Activated CD4-positive, alpha-beta memory T cell treated with anti-CD3 and anti-CD28 coated beads, Interleukin-2, amount 10 ng/mL, durations not matched to agents 7 days and 5 days (primary cell): ENCODE measurements at regions not wholly inside any gene's neighbourhood (a gene's known extent, or its start where the extent isn't known, plus 50 kb on each side); places are given as distances from the start of the nearest gene placed in this dataset.
"Not testable (repeated sequence)": the region's sequence is repeated elsewhere in the genome, so short reads cannot be mapped to it uniquely, and the experiment has no call there.

ENCODE experiments used
- CTCF ChIA-PET: fragments of 350-600 bp; sonication (Branson Sonifier 250); formaldehyde crosslinking; loops from one replicate; lab custom pipeline; 2021; ENCODE audit warnings: antibody characterized with exemption, inconsistent platforms; lab: Charles Lee
- POLR2A ChIA-PET: fragments of 350-600 bp; sonication (Branson Sonifier 250); formaldehyde crosslinking; loops from one replicate; lab custom pipeline; 2021; ENCODE audit warnings: antibody characterized with exemption; lab: Charles Lee
- DNase-seq: peaks from one replicate; pipeline ENCODE4 v3.0.0-alpha.2; 2020
- H3K27ac Mint-ChIP-seq: one replicate; pipeline ENCODE4 v1.8.0; 2021; ENCODE audit warnings: mild to moderate bottlenecking, mixed read lengths
- H3K27me3 Mint-ChIP-seq: one replicate; pipeline ENCODE4 v1.8.0; 2021; ENCODE audit warnings: mixed read lengths
- H3K36me3 Mint-ChIP-seq: one replicate; pipeline ENCODE4 v1.8.0; 2021; ENCODE audit warnings: low read depth, mixed read lengths
- H3K4me1 Mint-ChIP-seq: one replicate; pipeline ENCODE4 v1.8.0; 2021; ENCODE audit warnings: mixed read lengths
- H3K4me3 Mint-ChIP-seq: one replicate; pipeline ENCODE4 v1.8.0; 2021; ENCODE audit warnings: mild to moderate bottlenecking, mixed read lengths
- H3K9me3 Mint-ChIP-seq: one replicate; pipeline ENCODE4 v1.8.0; 2021; ENCODE audit warnings: mixed read lengths

GRCh38 chr5:18457255-18457654 lies 823.0 kb downstream of the TAF11L14 start:
- Mint-ChIP-seq H3K27me3 (no peaks in the 10 kb centered on the region), H3K4me1 (no peaks in the 10 kb centered on the region), H3K9me3 (no peaks in the 10 kb centered on the region), H3K36me3 (no peaks in the 10 kb centered on the region), H3K27ac (no peak overlapping the region), H3K4me3 (no peak overlapping the region)
- ChIA-PET CTCF (no interaction called here), POLR2A (no interaction called here)
- DNase-seq: no peak

DNA sequence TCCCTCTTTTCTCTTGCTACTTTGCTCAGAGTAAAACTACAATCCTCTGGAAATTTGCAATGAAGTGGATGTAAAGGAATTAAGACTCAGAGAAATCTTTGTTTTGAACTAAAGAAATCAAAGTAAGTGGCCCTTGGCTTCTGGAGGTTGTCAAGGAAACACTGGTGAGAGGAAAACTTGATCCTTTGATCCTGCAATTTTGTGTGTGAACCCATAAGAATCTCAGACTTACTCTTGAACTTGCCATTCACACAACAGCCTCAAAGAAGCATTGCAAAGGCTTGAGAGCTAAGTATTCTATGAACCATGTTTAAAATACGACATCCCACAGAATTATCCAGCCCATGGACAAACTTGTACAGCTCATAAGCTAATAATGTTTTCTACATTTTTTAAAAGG lies 827.5 kb downstream of the TAF11L14 start:
- Mint-ChIP-seq H3K36me3 (no peaks in the 10 kb centered on the region), H3K9me3 (no peaks in the 10 kb centered on the region), H3K4me1 (no peaks in the 10 kb centered on the region), H3K27ac (no peak overlapping the region), H3K27me3 (no peaks in the 10 kb centered on the region), H3K4me3 (no peak overlapping the region)
- POLR2A ChIA-PET: no interaction called here
- DNase-seq: no peak
- CTCF ChIA-PET: no interaction called here

DNA sequence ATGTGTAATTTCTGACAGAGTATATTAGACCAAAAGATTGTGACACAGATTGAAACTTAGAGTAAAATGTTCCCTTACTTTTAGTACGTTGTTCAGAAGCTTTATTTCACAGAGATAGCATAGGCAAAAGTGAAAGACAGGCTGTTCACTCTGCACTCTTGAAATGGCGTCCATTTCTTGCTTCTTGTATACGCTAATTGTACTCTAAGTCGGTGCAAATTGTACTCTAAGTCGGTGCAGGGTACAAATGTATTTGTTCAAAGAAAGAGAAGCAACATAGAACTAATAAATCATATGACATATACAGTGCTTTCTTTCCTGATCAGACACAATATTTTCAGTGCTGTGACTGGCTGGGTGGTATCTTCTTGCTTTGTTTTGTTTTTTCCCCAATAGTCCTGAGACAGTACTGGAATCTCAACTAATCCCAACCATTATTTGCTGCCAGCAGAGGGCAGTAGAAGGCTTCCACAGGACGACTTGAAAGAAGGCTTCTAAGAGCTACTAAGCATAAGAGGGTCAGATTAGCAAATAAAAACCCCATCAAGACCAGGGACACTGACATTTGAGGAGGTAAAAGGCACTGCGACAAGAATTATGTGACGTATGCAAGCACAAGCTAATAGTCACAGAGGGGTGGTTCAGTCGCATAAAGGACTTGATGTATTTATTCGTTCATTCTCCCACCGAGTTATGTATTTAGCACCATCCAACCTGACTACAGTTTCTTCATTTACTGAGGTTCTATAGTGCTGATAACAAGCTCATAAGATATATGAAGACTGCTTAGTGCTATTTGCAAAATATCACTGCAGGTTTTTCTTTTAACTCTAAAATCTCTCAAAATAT lies 831.8 kb downstream of the TAF11L14 start:
- ChIA-PET POLR2A (no interaction called here), CTCF (no interaction called here)

GRCh38 chr5:18466731-18467130 lies 832.5 kb downstream of the TAF11L14 start:
- ChIA-PET CTCF (no interaction called here), POLR2A (no interaction called here)
- DNase-seq: no peak
- peaks cover 5% of the 10 kb centered on the region for H3K9me3 Mint-ChIP-seq
- no peak overlapping the region for H3K27ac Mint-ChIP-seq
- H3K36me3 Mint-ChIP-seq: no peaks in the 10 kb centered on the region
- H3K27me3 Mint-ChIP-seq: no peaks in the 10 kb centered on the region
- H3K4me1 Mint-ChIP-seq: no peaks in the 10 kb centered on the region
- H3K4me3 Mint-ChIP-seq: no peak overlapping the region

More for the DNA sequence above, 831.8 kb downstream of the TAF11L14 start:
- H3K9me3 Mint-ChIP-seq: no peaks in the 10 kb centered on the region
- H3K27ac Mint-ChIP-seq: no peak overlapping the region
- no peaks in the 10 kb centered on the region for H3K27me3 Mint-ChIP-seq
- no peak overlapping the region for H3K4me3 Mint-ChIP-seq
- peak; percentile 34 for DNase-seq
- no peaks in the 10 kb centered on the region for H3K36me3 Mint-ChIP-seq
- no peaks in the 10 kb centered on the region for H3K4me1 Mint-ChIP-seq

- POLR2A ChIA-PET, DNase-seq, H3K9me3 Mint-ChIP-seq, H3K27ac Mint-ChIP-seq, H3K4me3 Mint-ChIP-seq, H3K4me1 Mint-ChIP-seq, H3K36me3 Mint-ChIP-seq, H3K27me3 Mint-ChIP-seq, CTCF ChIA-PET: not testable (repeated sequence)
Measured at GRCh38 chr5:18471791-18472190, 837.5 kb downstream of the TAF11L14 start.

DNA sequence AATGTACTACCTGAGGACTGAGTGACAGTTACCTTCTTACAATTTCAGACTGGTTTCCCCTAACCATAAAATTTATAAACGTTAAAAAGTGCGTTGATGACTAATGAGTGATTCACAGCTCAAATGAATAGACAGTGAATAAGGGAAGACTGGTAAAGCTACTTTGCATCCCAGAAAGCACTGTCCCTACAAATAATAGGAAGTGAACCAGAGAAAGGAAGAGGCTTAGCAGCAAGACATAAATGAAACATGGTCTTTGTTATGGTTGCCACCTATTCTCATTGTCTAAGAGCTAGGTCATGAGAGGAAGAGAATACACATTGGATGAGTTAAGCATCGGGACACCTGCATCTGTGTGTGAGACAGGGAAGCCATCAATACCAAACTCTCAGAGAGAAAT lies 849.2 kb downstream of the TAF11L14 start:
- no peaks in the 10 kb centered on the region for H3K9me3 Mint-ChIP-seq
- no peak overlapping the region for H3K27ac Mint-ChIP-seq
- ChIA-PET POLR2A (no interaction called here), CTCF (no interaction called here)
- H3K27me3 Mint-ChIP-seq: no peaks in the 10 kb centered on the region
- H3K36me3 Mint-ChIP-seq: no peaks in the 10 kb centered on the region
- no peak overlapping the region for H3K4me3 Mint-ChIP-seq
- H3K4me1 Mint-ChIP-seq: no peaks in the 10 kb centered on the region
- DNase-seq: no peak

GRCh38 chr5:18487928-18488480 lies 853.7 kb downstream of the TAF11L14 start:
- H3K9me3 Mint-ChIP-seq: no peaks in the 10 kb centered on the region
- ChIA-PET POLR2A (no interaction called here), CTCF (no interaction called here)
- no peaks in the 10 kb centered on the region for H3K4me1 Mint-ChIP-seq
- no peak overlapping the region for H3K27ac Mint-ChIP-seq
- no peak overlapping the region for H3K4me3 Mint-ChIP-seq
- no peaks in the 10 kb centered on the region for H3K36me3 Mint-ChIP-seq
- DNase-seq: no peak
- no peaks in the 10 kb centered on the region for H3K27me3 Mint-ChIP-seq

- Mint-ChIP-seq H3K9me3 (no peaks in the 10 kb centered on the region), H3K4me1 (no peaks in the 10 kb centered on the region), H3K27ac (no peak overlapping the region), H3K4me3 (no peak overlapping the region), H3K27me3 (no peaks in the 10 kb centered on the region), H3K36me3 (no peaks in the 10 kb centered on the region)
- CTCF ChIA-PET: no interaction called here
- POLR2A ChIA-PET: no interaction called here
- DNase-seq: no peak
Measured at GRCh38 chr5:18489703-18490102, 855.4 kb downstream of the TAF11L14 start.

DNA sequence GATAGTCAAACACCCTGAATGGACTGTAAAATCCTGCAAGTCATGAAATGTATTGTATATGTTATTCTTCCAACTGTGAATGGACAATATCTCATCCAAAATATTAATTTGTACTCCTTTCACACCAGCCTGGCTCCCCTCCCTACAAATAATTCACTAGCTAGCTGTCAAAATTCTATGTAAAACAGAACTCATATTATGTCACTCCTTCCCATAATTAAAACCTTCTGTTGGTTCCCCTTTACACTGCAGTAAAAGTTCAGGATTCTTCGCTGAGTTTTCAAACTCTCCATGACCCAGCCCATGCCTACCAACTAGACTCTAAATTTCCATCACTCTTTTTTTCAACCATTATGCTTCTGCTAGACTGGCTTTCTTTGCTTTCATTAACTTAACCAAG lies 857.1 kb downstream of the TAF11L14 start:
- Mint-ChIP-seq H3K36me3 (no peaks in the 10 kb centered on the region), H3K27me3 (no peaks in the 10 kb centered on the region), H3K27ac (no peak overlapping the region), H3K9me3 (no peaks in the 10 kb centered on the region), H3K4me1 (no peaks in the 10 kb centered on the region), H3K4me3 (no peak overlapping the region)
- DNase-seq: no peak
- ChIA-PET CTCF (no interaction called here), POLR2A (no interaction called here)

DNA sequence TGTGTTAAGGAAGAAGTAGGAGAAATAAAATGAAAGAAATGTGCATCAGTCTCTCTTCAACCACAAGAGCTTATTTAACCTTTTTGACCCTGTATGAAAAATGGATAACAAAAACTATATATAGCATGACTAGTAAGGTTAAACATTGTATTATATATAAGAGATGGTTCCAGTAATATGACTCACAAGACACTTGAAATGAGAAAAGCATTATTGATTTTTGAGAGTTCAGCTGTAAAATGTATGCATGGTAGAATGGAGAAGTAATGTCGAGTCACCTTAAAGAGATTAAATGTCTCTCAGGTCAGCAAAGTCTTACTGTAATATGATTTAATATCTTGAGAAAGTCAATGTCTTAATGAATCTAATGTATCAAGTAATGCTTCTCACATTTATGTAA lies 860.9 kb downstream of the TAF11L14 start:
- Mint-ChIP-seq H3K36me3 (no peaks in the 10 kb centered on the region), H3K27ac (no peak overlapping the region), H3K9me3 (no peaks in the 10 kb centered on the region), H3K27me3 (no peaks in the 10 kb centered on the region), H3K4me3 (no peak overlapping the region), H3K4me1 (no peaks in the 10 kb centered on the region)
- ChIA-PET POLR2A (no interaction called here), CTCF (no interaction called here)
- no peak for DNase-seq

DNA sequence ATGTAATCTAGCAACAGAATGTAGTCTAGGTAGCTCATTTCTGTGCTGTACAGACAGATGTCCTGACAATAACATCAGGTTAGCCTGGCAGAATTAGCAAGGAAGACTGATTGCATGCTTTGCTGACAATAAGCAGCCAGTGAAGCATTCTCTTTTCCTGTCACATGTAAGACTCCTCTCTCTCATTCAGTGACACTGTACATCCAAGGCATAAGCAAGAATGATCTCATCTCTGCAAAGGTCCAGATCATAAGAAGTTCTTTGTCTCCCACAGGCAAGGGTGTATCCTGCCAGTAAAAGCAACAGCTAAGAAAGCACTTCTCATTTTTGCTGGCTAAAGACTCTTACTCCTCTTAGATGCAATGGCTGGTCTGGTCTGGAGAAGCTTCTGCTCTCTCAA lies 861.8 kb downstream of the TAF11L14 start:
- ChIA-PET POLR2A (no interaction called here), CTCF (no interaction called here)
- H3K4me1 Mint-ChIP-seq: no peaks in the 10 kb centered on the region
- no peaks in the 10 kb centered on the region for H3K27me3 Mint-ChIP-seq
- no peaks in the 10 kb centered on the region for H3K36me3 Mint-ChIP-seq
- H3K4me3 Mint-ChIP-seq: no peak overlapping the region
- H3K27ac Mint-ChIP-seq: no peak overlapping the region
- no peaks in the 10 kb centered on the region for H3K9me3 Mint-ChIP-seq
- no peak for DNase-seq

DNA sequence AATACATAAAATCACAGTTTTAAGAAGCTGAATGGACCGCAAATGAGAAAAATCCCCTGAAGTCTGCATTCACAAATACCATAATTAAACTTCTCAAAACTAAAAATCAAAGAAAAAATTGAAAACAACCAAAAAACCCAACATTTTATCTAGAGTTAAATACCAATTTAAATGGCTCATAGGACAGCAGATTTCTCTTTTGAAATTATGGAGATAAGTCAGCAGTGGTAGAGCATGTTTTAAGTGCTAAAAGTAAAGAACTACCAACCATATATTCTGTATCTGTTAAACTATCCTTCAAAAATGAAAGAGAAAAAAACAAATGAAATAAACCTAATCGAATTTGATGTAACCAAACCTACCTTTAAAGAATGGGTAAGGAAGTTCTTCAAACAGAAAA lies 862.8 kb downstream of the TAF11L14 start:
- H3K9me3 Mint-ChIP-seq: no peaks in the 10 kb centered on the region
- DNase-seq: no peak
- no peaks in the 10 kb centered on the region for H3K4me1 Mint-ChIP-seq
- no peak overlapping the region for H3K27ac Mint-ChIP-seq
- no peak overlapping the region for H3K4me3 Mint-ChIP-seq
- CTCF ChIA-PET: no interaction called here
- POLR2A ChIA-PET: no interaction called here
- H3K36me3 Mint-ChIP-seq: no peaks in the 10 kb centered on the region
- H3K27me3 Mint-ChIP-seq: no peaks in the 10 kb centered on the region

GRCh38 chr5:18503797-18504328 lies 869.6 kb downstream of the TAF11L14 start:
- H3K27ac Mint-ChIP-seq: no peak overlapping the region
- CTCF ChIA-PET: no interaction called here
- peaks cover 5% of the 10 kb centered on the region for H3K9me3 Mint-ChIP-seq
- H3K36me3 Mint-ChIP-seq: no peaks in the 10 kb centered on the region
- no peaks in the 10 kb centered on the region for H3K4me1 Mint-ChIP-seq
- no peak for DNase-seq
- POLR2A ChIA-PET: no interaction called here
- no peaks in the 10 kb centered on the region for H3K27me3 Mint-ChIP-seq
- H3K4me3 Mint-ChIP-seq: no peak overlapping the region

GRCh38 chr5:18507114-18507513 lies 872.9 kb downstream of the TAF11L14 start:
- ChIA-PET CTCF (no interaction called here), POLR2A (no interaction called here)
- peaks cover 5% of the 10 kb centered on the region for H3K9me3 Mint-ChIP-seq
- no peak overlapping the region for H3K4me3 Mint-ChIP-seq
- no peaks in the 10 kb centered on the region for H3K4me1 Mint-ChIP-seq
- H3K36me3 Mint-ChIP-seq: no peaks in the 10 kb centered on the region
- no peak overlapping the region for H3K27ac Mint-ChIP-seq
- no peaks in the 10 kb centered on the region for H3K27me3 Mint-ChIP-seq
- no peak for DNase-seq
